GM12875 (cell line): ENCODE measurements at regions not wholly inside any gene's neighbourhood (a gene's known extent, or its start where the extent isn't known, plus 50 kb on each side); places are given as distances from the start of the nearest gene placed in this dataset.

Source experiments
- H3K4me3 ChIP-seq: one replicate; pipeline ENCODE4 v1.5.1; 2011; ENCODE audit warnings: low read depth, low read length, control low read depth
- CTCF ChIP-seq: IDR thresholded peaks from 2 replicates; pipeline ENCODE4 v1.5.1; 2011; ENCODE audit warnings: low read depth, mild to moderate bottlenecking, control low read depth, inconsistent platforms, low read length, moderate library complexity, borderline replicate concordance; ENCODE audit not compliant: insufficient read depth

GRCh38 chr14:96631030-96631429, 128.8 kb downstream of the PAPOLA start:
- no peak overlapping the region for H3K4me3 ChIP-seq
- TF ChIP-seq CTCF = no peak

DNA sequence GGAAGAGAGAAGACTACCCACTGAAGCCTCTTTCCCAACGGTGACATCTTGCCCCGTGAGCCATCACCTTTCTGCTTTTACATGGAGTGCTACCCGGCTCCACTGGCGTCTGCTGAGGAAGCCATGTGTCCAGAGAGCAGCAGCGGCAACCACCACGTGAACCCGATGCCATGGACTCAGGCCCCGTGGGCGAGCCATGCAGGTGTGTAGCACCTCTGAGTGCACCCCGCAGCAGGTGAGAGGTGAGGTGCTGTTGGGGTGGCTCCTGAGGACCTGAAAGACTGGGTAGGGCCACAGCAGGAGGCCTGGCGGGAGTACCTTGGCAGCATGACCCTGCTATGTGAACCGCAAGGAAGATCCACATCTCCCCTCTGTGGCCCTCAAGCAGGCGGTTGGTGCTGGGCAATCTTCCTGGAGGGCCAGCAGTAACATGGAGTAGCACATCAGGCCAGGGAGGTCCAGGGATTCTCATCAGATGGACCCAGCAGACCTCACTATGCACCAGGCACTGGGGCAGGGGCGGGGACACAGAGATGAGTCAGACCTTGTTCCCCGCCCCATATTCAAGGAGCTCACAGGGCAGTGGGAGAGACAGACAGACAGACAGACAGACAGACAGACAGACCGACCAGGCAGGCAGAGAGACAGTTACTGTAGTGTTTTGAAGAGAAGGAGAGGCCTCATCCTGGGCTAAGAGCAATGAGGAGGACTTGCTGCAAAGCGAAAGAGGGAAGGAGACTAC, 129.6 kb downstream of the PAPOLA start:
- no peak for TF ChIP-seq CTCF
- H3K4me3 ChIP-seq = no peak overlapping the region

DNA sequence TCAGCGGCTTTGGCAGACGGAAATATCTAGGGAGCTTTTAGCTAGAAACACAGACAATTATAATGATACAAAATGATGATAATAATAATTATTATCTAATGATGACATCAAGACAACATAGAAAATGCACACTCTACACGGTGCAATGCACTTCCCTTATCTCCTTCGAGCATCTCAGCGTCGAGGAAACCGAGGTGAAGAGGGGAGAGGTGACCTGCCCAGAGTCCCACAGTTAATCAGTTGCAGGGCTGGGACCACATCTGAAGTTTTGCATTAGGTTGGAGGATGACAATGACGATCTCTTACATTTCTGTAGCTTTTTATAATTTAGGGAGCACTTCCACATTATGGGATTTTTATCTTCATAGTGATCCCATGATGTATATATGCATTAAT, 130.2 kb downstream of the PAPOLA start:
- H3K4me3 ChIP-seq = no peak overlapping the region
- no peak for TF ChIP-seq CTCF

DNA sequence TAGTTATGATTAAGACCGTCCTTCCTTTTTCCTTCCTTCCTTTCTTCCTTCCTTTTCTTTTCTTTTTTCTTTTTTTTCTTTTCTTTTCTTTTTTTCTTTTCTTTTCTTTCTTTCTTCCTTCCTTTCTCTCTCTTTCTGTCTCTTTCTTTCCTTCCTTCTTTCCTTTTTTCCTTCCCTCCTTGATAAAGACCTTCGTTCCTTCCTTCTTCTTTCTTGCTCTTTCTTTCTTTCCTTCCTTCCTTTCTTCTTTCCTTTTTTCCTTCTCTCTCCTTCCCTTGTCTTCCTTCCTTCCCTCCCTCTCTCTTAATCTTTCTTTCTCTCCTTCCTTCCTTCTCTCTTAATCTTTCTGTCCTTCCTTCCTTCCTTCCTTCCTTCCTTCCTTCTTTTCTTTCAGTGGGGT, 130.9 kb downstream of the PAPOLA start:
- no peak for TF ChIP-seq CTCF
- no peak overlapping the region for H3K4me3 ChIP-seq

DNA sequence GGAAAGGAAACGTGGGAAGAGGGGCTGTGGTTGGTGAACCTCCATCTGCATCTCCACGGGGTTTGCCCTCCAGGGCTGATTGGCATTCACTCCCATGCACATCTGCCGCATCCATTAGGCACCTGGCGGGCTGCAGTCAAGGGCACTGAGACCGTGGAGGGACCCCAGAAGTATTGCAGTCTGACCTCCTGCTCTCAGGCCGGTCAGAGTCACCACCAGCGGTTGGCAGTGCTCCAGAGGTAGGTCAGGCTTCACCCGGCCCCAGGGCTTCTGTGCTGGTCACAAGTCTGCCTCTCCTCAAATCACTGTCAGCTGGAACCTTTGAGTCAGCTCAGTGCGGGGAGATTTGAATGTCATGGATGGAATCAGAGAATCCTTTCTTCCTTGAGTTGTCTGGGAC, 132.3 kb downstream of the PAPOLA start:
- H3K4me3 ChIP-seq = no peak overlapping the region
- TF ChIP-seq CTCF = no peak

GRCh38 chr14:96634896-96635295, 132.7 kb downstream of the PAPOLA start:
- H3K4me3 ChIP-seq = no peak overlapping the region
- TF ChIP-seq CTCF = no peak

- H3K4me3 ChIP-seq = no peak overlapping the region
- no peak for TF ChIP-seq CTCF
Observed at GRCh38 chr14:96635850-96636249, 133.7 kb downstream of the PAPOLA start.
